ENCODE measurements at regions not wholly inside any gene's neighbourhood (a gene's known extent, or its start where the extent isn't known, plus 50 kb on each side); places are given as distances from the start of the nearest gene placed in this dataset.

DNA sequence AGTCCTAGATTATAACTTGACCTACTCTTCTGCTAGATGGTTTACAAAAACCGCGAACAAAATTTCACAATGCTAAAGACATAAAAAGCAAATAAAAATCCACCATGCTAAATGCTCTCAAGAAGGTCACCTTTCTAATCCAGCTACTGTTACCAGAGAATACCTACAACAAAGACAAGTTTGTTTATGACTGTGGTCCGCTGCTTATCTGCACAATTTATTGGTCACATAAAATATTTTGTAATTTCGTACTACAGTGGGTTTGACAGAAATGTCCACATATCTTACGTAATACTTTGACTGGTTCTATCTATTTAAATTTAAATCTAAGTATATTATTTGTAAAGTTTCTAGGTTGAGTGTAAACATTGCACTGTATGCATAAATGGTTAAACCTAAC, 257.6 kb upstream of the ZNF608 start:
- DNase-seq (ENCODE audit: low read depth in 2 of 2): no peak

DNA sequence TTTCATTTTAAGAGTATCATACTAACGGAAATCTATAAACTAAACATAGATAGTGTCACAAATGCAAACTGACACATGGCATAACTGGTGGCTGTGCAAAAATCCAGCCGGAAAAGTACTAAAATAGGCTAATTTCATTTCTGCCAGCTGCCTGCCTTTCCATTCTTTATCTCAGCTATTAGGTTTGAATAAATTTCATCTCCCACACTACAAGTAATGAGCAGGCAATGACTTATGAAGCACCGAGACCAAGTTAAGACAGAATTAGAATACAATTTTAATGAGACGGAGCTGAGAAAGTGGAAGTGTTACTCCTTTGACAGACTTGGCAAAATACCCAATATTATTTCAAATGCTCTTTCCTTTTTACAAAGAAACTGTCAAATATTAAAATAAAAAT, 258.8 kb upstream of the ZNF608 start:
- peak; percentile 3 to 7 for DNase-seq (ENCODE audit: low read depth in 2 of 2)

DNA sequence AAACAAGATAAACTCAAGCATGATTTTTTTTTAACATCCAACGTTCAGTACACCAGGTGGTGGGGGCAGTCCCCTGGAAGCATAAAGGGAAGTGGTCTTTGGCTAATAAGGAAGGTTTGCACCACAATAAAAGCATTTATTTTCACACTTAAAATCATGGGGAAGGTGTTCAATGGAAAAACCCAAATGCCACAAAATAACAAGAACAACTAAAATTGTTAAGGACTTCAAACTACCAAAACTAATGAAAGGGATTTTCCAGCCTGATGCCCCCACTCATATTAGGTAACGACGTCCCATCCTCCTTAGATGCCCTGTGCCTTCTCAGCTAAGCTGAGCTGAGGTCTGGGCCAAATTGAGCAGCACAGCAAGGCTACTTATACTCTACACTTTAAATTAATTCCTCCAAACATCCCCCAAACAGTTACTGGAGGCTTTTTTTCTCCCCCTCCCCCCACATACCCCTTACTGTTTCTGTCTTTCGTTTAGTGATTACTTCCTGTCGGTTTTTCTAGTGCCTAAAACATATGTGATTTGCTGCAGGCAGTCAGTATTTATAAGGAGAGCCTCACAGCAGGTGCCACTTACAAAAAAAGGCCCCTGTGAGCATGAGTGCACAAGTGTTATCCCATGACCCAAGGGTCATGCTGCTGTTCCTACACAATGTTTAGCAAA, 259.7 kb upstream of the ZNF608 start:
- no peak for DNase-seq (ENCODE audit: low read depth in 2 of 2)

DNA sequence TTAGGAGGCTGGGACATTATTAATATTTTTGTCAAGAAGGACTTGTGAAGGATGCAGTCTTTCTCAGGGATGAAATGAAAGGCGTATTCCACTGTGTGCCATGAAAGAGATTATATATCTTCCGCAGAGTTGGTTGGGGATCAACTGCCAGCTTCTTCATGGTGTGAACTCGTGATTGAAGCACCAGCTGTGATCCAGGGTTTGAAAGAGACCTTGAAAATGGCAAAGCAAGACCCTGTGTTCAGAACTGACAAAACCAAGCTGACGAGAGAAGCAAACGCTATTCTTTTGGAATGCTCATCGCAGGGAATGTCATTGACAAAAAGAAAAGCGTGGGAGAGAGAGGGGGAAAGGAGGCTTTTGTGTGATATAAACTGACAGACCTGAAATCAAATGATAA, 263.9 kb upstream of the ZNF608 start:
- DNase-seq (ENCODE audit: low read depth in 2 of 2): no peak

DNA sequence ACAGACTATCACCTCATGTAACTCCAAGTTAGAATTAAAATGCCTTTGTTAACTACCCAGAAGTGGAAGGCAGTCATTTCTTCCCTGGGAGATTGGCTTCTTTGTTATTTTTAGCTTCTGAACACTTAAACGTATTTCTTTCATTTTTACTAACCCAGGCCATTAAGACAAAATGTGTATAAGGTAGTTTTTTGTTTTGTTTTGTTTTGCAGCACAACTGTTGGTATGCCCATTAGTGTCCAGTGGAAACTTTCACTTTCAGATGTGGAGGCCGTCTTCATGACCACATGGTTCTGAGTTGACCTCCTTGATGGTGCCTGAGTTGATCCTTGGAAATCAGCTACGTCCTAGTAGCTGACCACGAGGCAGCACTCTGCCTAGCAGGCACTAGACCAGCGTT, 264.6 kb upstream of the ZNF608 start:
- DNase-seq (ENCODE audit: low read depth in 2 of 2): no peak

DNA sequence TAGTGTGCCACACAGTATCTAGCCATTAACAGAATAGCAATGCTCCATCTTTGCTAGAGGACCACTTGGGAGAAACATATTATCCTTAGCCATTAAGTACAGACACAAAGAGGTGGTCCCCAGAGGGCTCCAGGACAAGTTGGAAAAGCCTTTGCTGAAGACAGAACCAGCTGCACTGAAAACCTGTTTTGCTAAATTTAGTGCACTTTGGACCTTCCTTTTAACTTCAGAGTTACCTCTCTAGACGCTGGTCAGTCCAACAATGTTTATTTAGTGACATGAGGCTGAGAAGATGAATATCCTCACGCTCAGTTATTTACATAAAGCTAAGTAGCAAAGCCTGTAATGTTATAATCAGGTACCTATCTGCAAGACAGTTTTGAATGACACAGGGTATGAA, 265.0 kb upstream of the ZNF608 start:
- no peak for DNase-seq (ENCODE audit: low read depth in 2 of 2)

DNA sequence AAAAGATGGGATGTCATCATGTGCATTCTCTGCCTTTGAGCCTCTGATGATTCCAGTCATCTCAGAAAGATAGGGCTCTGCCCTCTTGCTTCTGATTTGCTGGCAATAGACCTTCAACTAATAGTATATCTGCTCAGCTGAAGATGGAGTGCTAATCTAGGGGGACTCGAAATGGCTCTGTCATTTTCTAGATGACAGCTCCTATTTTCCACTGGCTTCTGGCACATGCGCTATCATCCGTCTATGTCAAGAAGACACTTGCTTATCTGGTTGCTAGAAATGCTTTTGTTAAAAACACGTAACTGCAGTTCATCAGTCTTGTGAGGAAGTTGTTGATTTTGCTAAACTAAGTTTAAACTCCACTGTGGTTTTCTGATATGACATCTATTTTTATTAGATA, 265.5 kb upstream of the ZNF608 start:
- no peak for DNase-seq (ENCODE audit: low read depth in 2 of 2)

DNA sequence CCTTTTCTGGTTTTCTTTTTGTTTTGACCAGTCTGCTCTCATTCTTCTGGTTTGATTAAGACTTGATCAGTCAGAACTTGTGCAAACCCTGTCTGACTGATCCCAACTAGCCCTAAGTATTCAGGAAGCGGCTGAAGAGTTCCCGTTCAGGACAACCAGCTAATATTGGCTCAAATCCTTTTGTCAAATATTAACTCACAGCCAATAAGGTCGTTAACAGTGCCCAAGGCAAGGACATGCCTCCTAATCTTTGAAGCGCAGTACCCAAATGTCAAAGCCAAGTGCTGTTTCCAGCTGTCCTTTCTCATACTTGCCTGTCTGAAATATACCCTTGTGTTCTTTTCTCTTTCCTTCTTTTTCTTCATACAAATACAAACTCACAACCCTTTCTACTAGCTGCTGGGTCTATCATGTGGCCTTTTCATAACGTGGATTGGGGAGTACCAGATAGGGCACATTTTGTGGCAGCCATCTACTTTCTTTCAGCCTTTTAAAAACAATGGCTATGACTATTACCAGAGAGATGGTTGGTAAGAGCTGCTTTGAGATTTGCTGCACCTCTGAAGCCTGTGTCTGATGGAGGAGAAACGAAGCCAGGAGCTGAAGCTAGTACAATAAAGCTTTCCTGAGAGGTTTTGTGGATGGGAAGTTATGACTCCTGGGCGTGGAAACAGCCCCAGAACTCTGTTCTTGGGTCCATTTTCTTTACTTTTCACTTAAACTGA, 266.4 kb upstream of the ZNF608 start:
- DNase-seq (ENCODE audit: low read depth in 2 of 2): no peak

DNA sequence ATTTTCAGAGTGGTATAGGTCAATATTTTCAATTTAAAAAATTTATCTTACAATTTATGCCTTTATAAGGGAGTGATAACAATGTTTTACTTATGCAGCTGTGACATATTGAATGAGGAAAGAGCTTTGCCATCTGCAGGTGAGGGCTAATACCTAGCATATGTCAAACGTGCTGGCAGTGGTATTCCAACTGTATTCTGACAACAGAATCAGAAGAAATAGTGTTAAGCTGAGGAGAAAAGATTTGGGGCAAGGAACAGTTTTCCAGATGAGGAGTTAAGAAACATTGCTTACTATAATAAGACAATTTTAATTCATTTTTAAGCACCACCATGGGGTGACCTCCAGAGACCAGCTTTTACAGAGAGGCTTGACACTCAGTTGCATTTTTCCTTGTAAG, 267.8 kb upstream of the ZNF608 start:
- DNase-seq (ENCODE audit: low read depth in 2 of 2): no peak

DNA sequence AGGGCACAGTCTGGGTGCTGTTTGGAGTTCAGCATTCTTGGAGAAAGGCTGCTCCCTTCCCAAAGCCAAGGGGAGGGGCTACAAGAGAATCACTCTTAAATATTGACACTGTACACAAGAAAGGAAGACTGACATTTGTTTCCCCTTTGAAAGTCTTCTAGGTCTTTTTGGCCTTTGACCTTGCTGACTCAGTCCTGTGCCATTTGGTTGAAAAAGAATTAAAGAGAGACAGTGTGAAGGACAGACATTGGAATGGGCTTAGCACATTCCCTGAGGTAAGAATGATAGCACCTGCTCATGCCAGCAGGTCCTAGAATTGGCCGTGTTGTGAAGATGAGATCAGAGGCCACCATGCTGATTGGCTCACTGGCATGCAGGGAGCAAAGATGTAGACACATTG, 271.4 kb upstream of the ZNF608 start:
- DNase-seq (ENCODE audit: low read depth in 2 of 2): no peak

DNA sequence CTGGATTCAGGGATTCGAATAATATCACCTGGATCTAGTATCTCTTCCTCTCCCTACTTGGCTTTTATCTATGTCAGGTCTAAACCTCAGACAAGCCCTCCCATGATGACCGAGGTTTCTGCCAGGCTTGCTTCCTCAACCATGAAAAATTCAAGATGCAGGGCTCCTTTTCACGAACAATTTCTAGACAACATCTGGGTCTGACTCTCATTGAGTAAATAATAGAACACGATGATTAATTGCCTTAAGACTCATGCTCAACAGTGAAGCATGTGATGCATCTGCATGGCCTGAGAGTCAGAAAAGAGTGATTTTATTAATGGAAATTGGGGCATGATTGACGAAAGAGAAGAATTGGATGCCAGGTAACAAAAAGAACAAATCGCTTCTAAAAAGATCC, 277.2 kb upstream of the ZNF608 start:
- no peak for DNase-seq (ENCODE audit: low read depth in 2 of 2)

DNA sequence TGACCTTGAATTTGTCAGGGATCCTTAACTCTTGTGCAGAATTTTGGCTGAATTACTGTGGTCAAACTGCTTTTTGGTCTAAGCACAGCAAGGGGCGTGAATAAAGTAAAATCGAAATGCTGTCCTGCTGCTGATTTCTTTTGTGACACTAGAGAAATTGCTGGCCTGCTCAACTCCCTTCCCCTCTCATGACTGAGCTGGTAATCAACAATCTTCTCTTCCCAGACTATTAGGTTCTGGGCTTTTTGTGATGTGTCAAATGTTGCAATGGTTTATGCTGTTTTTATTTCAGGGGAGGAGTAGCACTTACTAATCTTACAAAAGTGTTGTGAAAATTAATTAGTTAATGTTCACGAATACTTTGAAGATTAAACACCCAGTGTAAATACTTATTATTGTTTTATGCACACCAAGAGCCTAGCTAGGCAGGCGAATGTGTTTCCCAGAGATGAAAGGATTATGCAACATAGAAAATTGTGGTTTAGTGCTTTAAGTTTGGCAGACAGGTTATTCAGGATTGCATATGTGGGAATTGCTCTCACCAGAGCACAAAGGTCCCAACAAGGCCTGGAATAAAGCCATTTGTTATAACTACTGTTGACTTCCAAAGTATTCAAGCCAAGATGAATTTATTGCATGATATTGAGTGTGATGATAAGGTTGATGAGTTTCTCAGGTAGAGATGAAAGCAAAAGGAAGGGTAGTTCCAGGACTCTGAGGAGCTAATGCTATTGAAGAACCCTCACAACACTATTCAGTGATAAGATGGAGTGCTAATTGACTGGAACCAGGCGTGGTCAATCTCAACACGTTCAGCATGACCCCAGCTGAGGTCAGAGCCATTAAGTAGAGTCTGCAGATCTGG, 280.7 kb upstream of the ZNF608 start:
- DNase-seq (ENCODE audit: low read depth in 2 of 2): no peak

DNA sequence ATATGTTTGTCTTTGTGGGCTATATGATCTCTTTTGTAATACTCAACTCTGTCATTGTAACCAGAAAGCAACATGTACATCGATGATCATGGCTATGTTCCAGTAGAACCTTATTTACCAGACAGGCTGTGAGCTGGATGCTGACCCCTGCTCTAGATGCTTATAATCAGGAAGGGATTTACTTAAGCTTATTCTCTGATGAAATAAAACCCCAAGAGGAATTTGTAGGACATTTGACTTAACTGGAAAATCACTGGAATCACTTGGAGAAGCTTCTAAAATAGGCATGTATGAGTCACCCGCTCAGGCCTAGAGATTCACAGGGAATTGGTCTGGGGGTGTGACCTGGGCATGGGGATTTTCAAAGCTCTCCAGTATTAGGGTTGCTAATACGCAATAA, 285.8 kb upstream of the ZNF608 start:
- DNase-seq (ENCODE audit: low read depth in 2 of 2): no peak

DNA sequence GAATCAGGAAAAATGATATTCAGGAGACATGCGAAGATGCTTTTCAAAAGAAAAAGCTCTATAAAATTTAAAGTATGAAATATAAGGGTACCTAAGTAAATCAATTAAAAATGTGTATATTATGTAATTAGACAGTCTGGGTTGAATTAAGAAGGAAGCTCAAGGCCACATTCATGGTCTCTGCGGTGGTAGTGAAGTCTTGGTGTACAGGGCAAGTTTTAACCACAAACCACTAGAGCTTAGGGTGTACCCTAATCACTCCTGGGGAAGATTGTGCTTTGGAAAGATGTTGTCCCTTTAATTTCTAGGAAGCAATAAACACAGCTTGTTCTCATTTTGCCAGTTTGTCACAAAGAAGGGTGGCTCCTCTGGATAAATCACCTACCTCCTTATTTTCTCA, 287.2 kb upstream of the ZNF608 start:
- no peak for DNase-seq (ENCODE audit: low read depth in 2 of 2)

DNA sequence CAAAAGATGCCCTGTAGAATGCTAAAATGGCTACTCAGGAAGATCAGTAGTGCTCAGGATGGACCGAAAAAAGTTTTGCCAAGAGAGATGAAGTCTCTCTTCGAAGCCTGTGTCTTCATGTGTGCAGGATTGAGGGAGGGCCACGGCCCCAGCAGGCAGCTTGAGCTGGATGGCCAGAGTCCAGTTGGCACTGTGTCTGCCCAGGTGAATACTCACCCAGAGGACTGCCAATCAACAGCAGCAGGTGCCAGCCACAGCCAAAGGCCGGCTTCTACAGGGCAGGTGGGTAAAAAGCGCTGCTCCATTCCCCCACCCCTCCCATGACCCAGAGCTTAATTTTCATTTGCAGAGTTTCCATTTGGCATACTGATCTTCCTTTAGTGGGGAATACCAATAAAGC, 287.9 kb upstream of the ZNF608 start:
- no peak for DNase-seq (ENCODE audit: low read depth in 2 of 2)

DNA sequence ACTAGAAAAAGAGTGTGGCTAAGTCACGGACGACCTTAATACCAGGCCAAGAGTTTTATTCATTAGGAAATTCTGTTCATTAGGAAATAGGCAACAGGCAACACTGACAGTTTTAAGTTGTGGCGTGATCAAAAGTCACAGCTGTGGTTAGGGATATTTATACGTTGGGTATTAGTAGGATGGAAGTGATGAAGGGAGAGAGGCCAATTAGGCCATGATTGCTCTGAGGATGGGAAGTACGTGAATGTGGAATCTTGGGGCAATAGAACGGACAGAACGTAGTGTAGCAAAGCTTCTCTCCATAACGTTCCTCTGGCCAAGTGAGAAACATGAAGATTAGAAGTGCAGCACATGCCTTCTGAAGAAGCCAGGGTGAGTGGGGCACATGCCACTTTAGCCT, 290.1 kb upstream of the ZNF608 start:
- DNase-seq (ENCODE audit: low read depth in 2 of 2): no peak

DNA sequence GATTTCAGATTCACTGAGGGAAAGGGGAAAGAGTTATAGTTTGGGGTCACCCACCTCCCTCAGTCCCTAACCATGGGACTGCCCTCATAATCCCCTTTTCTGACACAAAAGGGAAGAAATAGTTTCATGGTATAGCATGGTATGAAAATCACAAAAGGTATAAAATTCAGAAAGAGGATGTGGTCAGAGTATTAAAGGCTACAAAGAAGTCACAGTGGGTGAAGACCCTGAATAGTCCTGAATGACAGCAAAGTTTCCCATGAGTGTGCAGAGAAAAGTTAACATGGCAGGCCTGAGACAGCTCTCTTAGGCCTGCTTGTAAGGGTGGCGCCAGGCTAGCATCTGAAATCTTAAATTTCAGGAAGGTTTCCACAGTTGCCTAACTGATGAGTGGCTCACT, 290.6 kb upstream of the ZNF608 start:
- no peak for DNase-seq (ENCODE audit: low read depth in 2 of 2)

DNA sequence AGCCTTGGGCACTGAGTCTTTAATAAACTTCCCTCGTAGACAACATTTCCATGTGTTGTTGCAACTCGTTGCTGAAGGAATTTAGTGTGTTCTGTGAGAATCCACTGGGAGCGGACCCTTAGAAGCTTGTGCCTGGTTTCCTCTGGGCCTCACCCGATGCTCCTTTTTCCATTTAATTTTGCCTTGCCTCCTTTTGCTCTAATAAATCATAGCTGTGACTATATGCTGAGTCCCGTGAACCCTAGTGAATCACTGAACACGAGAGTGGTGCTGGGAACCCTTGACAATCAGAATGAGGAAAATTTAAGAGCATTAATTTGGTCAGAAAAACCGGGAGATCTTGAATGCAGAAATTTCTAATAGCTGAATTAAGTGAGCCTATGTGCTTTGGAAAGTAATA, 291.1 kb upstream of the ZNF608 start:
- DNase-seq (ENCODE audit: low read depth in 2 of 2): no peak

DNA sequence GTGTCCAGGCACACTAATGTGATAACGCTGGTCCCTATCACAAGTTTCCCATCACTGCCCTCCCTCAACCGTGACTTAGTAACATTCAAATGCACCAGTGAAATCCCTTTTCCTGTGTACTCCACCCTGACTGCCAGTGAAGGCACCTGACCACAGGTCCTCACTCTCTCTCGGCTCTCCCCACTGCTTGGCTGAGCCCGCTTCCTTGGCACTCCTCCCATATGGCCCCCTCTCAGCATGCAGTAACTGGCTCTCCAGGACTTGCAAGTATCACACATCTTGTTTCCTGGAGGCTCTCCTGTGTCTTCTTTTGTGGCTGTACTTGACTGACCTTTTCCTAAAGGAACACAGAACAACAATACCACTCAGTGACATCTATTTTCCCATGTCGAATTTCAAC, 292.0 kb upstream of the ZNF608 start:
- DNase-seq (ENCODE audit: low read depth in 2 of 2): no peak

DNA sequence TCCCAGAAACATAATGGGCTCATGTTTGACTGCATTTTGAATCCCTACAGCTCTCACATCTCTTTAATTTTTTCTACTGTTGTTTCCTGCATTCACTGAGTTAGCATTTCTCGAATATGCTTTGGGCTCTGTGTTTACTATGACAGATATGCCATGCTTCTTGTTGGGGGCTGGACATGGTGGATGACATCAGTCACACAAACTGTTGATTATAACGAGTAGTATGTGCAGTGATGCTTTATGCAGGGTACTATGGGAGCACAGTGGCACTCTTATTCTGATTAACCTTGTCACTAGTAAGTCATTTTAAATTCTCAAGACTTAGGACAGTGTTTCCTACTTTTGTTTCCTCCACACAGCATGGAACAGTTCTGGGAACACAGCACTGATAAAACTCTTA, 295.4 kb upstream of the ZNF608 start:
- DNase-seq (ENCODE audit: low read depth in 2 of 2): no peak

DNA sequence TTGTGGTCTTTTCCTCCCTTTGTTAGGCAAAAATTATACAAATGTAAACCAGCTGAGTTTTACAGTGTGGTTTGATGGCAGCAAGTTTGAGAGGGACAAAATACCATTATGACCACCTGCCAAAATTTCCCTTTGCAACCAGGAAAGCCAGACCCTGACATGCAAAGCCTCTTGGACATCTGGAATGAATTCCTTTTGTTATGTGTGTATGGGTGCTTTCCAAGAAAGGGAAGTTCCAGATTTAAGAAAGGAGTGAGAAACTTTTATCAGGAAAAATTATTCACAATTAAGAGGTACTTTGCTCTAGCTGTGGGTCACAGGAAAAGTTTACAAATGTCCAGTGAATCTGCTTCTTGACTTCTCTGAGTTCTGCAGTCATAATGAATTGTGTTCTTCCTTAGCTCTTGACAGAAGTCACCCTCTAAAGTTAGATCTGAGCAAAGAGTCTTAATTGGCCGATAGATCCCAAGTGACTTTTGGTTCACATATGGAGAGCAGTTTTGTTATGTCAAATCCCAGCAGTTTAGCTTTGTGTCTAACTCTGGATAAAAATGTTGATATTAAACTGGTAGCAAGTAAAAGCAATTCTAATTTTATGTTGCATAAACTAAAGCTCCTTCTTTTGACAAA, 295.9 kb upstream of the ZNF608 start:
- peak in 1 of 2 donors; percentile 41 for DNase-seq (ENCODE audit: low read depth in 2 of 2)

DNA sequence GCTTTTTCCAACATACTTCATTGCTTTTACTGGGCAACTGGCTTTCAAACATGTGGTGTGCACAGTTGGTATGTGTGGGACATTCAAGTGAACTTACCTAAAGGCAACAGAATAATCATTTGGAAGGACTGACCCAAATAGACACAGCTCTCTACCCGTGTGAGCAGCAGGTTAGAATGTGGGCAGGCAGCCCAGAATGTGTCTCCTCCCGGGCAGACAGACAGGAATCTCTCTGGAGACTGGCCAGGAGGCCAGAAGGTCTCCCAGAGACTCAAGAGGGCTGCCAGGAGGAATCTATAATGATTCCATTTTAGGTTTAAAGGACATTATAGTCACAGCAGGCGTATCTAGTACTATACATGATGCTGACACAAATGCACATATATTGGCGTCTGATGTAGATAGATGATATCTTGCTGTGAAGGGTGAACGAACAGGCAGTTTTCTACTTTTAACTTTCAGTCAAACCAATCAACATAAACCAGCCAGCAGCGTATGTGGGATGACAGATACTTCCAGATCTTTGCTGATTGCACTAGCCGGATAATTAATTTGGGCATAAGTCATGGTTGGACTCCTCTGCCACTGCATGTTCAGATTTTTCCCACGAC, 297.4 kb upstream of the ZNF608 start:
- peak; percentile 88 to 95 for DNase-seq (ENCODE audit: low read depth in 2 of 2)
